CD14-positive monocyte (primary cell): ENCODE measurements at regions not wholly inside any gene's neighbourhood (a gene's known extent, or its start where the extent isn't known, plus 50 kb on each side); places are given as distances from the start of the nearest gene placed in this dataset.

Experiments
- DNase-seq, 3 donors: peaks; one replicate each; pipeline ENCODE4 v3.0.0-alpha.2; 2011 to 2022
- H2AFZ ChIP-seq: 2 replicates; pipeline ENCODE4 v1.6.0; 2012; ENCODE audit warnings: mild to moderate bottlenecking, low read depth, low read length, inconsistent platforms; ENCODE audit not compliant: insufficient read depth, poor library complexity, severe bottlenecking
- H3K27ac ChIP-seq, 2 donors: 1 replicate in 1 of 2; 2 replicates in 1 of 2; pipeline ENCODE4 v1.5.1; 2012 to 2013; ENCODE audit warnings: low read length in 2 of 2, control low read depth in 1 of 2, inconsistent platforms in 1 of 2, low read depth in 1 of 2, mild to moderate bottlenecking in 1 of 2
- H3K27me3 ChIP-seq, 2 donors: one replicate each; pipeline versions ENCODE4 v1.6.0 to v1.6.1; 2011 to 2013; ENCODE audit warnings: low read length in 2 of 2; ENCODE audit not compliant: control insufficient read depth in 2 of 2, insufficient read depth in 2 of 2
- H3K36me3 ChIP-seq, 2 donors: replicated peaks in 1 of 2; 1 replicate in 1 of 2; 2 replicates in 1 of 2; pipeline versions ENCODE4 v1.5.1 to v1.6.1; 2012 to 2013; ENCODE audit warnings: low read length in 2 of 2, control low read depth in 1 of 2, inconsistent platforms in 1 of 2, mild to moderate bottlenecking in 1 of 2; ENCODE audit not compliant: insufficient read depth in 2 of 2, control insufficient read depth in 1 of 2
- H3K4me1 ChIP-seq, 2 donors: 1 replicate in 1 of 2; 2 replicates in 1 of 2; pipeline versions ENCODE4 v1.5.1 to v1.6.1; 2012 to 2013; ENCODE audit warnings: low read length in 2 of 2, control low read depth in 1 of 2, inconsistent platforms in 1 of 2, mild to moderate bottlenecking in 1 of 2, moderate library complexity in 1 of 2; ENCODE audit not compliant: insufficient read depth in 2 of 2, control insufficient read depth in 1 of 2
- H3K4me2 ChIP-seq: replicated peaks from 2 replicates; pipeline ENCODE3; 2012; ENCODE audit warnings: low read length, moderate library complexity, mild to moderate bottlenecking; ENCODE audit not compliant: poor library complexity, severe bottlenecking; ENCODE audit errors: extremely low read depth
- H3K4me3 ChIP-seq, 3 experiments: fragments of 200-600 bp in 1 of 3; sonication (generic) in 1 of 3; replicated peaks in 1 of 3; 1 replicate in 2 of 3; 2 replicates in 1 of 3; pipeline ENCODE4 v1.5.1; 2011 to 2013; ENCODE audit warnings: low read length in 3 of 3, mild to moderate bottlenecking in 3 of 3, control low read depth in 2 of 3, low read depth in 2 of 3, inconsistent platforms in 1 of 3, moderate library complexity in 1 of 3
- H3K79me2 ChIP-seq: 2 replicates; pipeline ENCODE4 v1.6.0; 2012; ENCODE audit warnings: mild to moderate bottlenecking, control low read depth, inconsistent platforms, low read length, moderate library complexity; ENCODE audit not compliant: insufficient read depth
- H3K9ac ChIP-seq: 2 replicates; pipeline ENCODE4 v1.6.0; 2017; ENCODE audit warnings: low read length, mild to moderate bottlenecking; ENCODE audit not compliant: insufficient read depth, poor library complexity, severe bottlenecking
- H3K9me3 ChIP-seq, 2 donors: replicated peaks in 1 of 2; 1 replicate in 1 of 2; 2 replicates in 1 of 2; pipeline versions ENCODE4 v1.5.1 to v1.6.1; 2012 to 2013; ENCODE audit warnings: low read length in 2 of 2, control low read depth in 1 of 2; ENCODE audit not compliant: control insufficient read depth in 1 of 2, insufficient read depth in 1 of 2
- H4K20me1 ChIP-seq: 2 replicates; pipeline ENCODE4 v1.6.0; 2012; ENCODE audit warnings: mild to moderate bottlenecking, low read length, control low read depth, moderate library complexity; ENCODE audit not compliant: insufficient read depth
- H3K27ac Mint-ChIP-seq, 7 donors: one replicate each; pipeline ENCODE4 v1.8.0; 2020; ENCODE audit warnings: mild to moderate bottlenecking in 7 of 7, mixed read lengths in 7 of 7, moderate library complexity in 6 of 7, inconsistent platforms in 2 of 7
- H3K27me3 Mint-ChIP-seq, 3 donors: one replicate each; pipeline ENCODE4 v1.8.0; 2021 to 2022; ENCODE audit warnings: low read depth in 3 of 3, mild to moderate bottlenecking in 3 of 3, mixed read lengths in 3 of 3, moderate library complexity in 3 of 3, inconsistent platforms in 1 of 3
- H3K36me3 Mint-ChIP-seq, 2 donors: one replicate each; pipeline ENCODE4 v1.8.0; 2020; ENCODE audit warnings: mixed read lengths in 2 of 2, inconsistent platforms in 1 of 2, mild to moderate bottlenecking in 1 of 2
- H3K4me1 Mint-ChIP-seq: one replicate; pipeline ENCODE4 v1.8.0; 2020; ENCODE audit warnings: mild to moderate bottlenecking, mixed read lengths
- H3K4me3 Mint-ChIP-seq, 2 donors: one replicate each; pipeline ENCODE4 v1.8.0; 2020; ENCODE audit warnings: mild to moderate bottlenecking in 2 of 2, mixed read lengths in 2 of 2, moderate library complexity in 1 of 2
- H3K9me3 Mint-ChIP-seq, 7 donors: one replicate each; pipeline ENCODE4 v1.8.0; 2020 to 2022; ENCODE audit warnings: mixed read lengths in 7 of 7, mild to moderate bottlenecking in 6 of 7, moderate library complexity in 6 of 7, inconsistent platforms in 2 of 7
- CTCF ChIP-seq: fragments of 200-600 bp; IDR thresholded peaks from one replicate; pipeline ENCODE4 v1.8.0; 2022; ENCODE audit warnings: antibody characterized with exemption, mild to moderate bottlenecking
- WGBS: methylation state at CpG from one replicate; pipeline ENCODE4 v1.1.5; 2013; ENCODE audit warnings: missing lambda C conversion rate; ENCODE audit not compliant: insufficient coverage; 5-methylcytosine and 5-hydroxymethylcytosine counted together
- intact Hi-C, 2 donors: fragments of 100-400 bp; cut with micrococcal nuclease; formaldehyde crosslinking; loops; one replicate each; pipeline versions ENCODE4 v1.15.0 to v1.15.1; 2023

- no peak overlapping the region for H3K4me2 ChIP-seq
- no peaks in the 10 kb centered on the region for H3K4me1 Mint-ChIP-seq
- no peaks in the 10 kb centered on the region for H3K36me3 Mint-ChIP-seq
- H3K36me3 ChIP-seq = no peaks in the 10 kb centered on the region
- no peaks in the 10 kb centered on the region for H3K79me2 ChIP-seq
- H2AFZ ChIP-seq = no peak overlapping the region
- H3K27ac ChIP-seq = no peak overlapping the region
- no peak overlapping the region for H3K4me3 ChIP-seq
- H3K27me3 ChIP-seq = no peaks in the 10 kb centered on the region
- no peak overlapping the region for H3K4me3 Mint-ChIP-seq
- H3K9ac ChIP-seq = no peak overlapping the region
- H3K9me3 Mint-ChIP-seq = peaks cover 0 to 9% (median 4%) of the 10 kb centered on the region in 7 donors
- H3K27me3 Mint-ChIP-seq = no peaks in the 10 kb centered on the region
- H3K4me1 ChIP-seq = no peaks in the 10 kb centered on the region
- DNase-seq = no peak
- TF ChIP-seq CTCF = no peak
- intact Hi-C loops = no loop called here
- H3K9me3 ChIP-seq = no peaks in the 10 kb centered on the region
- WGBS = 90% methylated on average over 2 of the region's 4 CpGs
- H3K27ac Mint-ChIP-seq = no peak overlapping the region
- no peaks in the 10 kb centered on the region for H4K20me1 ChIP-seq
Measured at GRCh38 chr5:12985142-12985541, 959.3 kb downstream of the DNAH5 start.

- no CpG with 5 or more reads among the region's 3 CpGs for WGBS
Measured at GRCh38 chr5:12974856-12975255, 969.6 kb downstream of the DNAH5 start.

More at GRCh38 chr5:12974856-12975255, 969.6 kb downstream of the DNAH5 start:
- H3K9me3 ChIP-seq = no peaks in the 10 kb centered on the region
- H2AFZ ChIP-seq = no peak overlapping the region
- no peaks in the 10 kb centered on the region for H3K4me1 ChIP-seq
- H3K27ac ChIP-seq = no peak overlapping the region
- Mint-ChIP-seq H3K9me3 (no peaks in the 10 kb centered on the region), H3K27ac (no peak overlapping the region), H3K4me1 (no peaks in the 10 kb centered on the region), H3K4me3 (no peak overlapping the region), H3K36me3 (no peaks in the 10 kb centered on the region), H3K27me3 (no peaks in the 10 kb centered on the region)
- no peak overlapping the region for H3K4me3 ChIP-seq
- intact Hi-C loops = no loop called here
- no peak overlapping the region for H3K4me2 ChIP-seq
- no peaks in the 10 kb centered on the region for H3K79me2 ChIP-seq
- TF ChIP-seq CTCF = no peak
- no peak overlapping the region for H3K9ac ChIP-seq
- no peaks in the 10 kb centered on the region for H3K36me3 ChIP-seq
- H3K27me3 ChIP-seq = no peaks in the 10 kb centered on the region
- no peaks in the 10 kb centered on the region for H4K20me1 ChIP-seq
- DNase-seq = no peak
